GM13977 (cell line): ENCODE measurements at regions not wholly inside any gene's neighbourhood (a gene's known extent, or its start where the extent isn't known, plus 50 kb on each side); places are given as distances from the start of the nearest gene placed in this dataset.
"Not testable (repeated sequence)": the region's sequence is repeated elsewhere in the genome, so short reads cannot be mapped to it uniquely, and the experiment has no call there.

Source experiments
- DNase-seq: peaks from one replicate; pipeline ENCODE4 v3.0.0; 2012; ENCODE audit warnings: low spot score
- in situ Hi-C: fragments of 300-500 bp; cut with MboI; formaldehyde crosslinking; loops from one replicate; pipeline ENCODE4 v1.12.0; 2022; ENCODE audit warnings: low sequenced_read_pairs, low pct_unique_long_range_greater_than_20kb, mixed read lengths, inconsistent platforms; ENCODE audit not compliant: unreplicated experiment
- TF ChIP-seq, protein P1 (sequence below): IDR thresholded peaks from 2 replicates; pipeline ENCODE4 v1.5.1; 2012; ENCODE audit warnings: mild to moderate bottlenecking, control low read depth; ENCODE audit not compliant: insufficient read depth; ENCODE audit errors: extremely low read depth, missing control alignments

DNA sequence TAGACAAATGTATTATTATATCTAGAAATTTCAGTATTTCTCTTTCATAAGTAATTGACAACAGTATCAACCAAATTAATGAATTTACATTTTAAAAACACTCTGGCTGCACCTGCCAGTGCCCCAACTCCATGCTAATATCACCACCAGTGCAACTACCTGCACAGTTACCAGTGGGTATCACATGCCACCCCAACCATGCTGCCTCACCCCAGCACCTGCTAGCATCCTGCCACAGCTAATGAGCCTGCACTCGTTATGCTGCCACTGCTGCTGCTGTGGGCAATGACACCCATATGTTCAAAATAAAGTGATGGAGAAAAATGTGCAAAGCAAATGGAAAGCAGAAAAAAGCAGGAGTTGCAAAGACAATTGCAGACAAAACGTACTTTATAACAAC is 855.9 kb upstream of the MANEA start:
- TF ChIP-seq, protein P1, sequence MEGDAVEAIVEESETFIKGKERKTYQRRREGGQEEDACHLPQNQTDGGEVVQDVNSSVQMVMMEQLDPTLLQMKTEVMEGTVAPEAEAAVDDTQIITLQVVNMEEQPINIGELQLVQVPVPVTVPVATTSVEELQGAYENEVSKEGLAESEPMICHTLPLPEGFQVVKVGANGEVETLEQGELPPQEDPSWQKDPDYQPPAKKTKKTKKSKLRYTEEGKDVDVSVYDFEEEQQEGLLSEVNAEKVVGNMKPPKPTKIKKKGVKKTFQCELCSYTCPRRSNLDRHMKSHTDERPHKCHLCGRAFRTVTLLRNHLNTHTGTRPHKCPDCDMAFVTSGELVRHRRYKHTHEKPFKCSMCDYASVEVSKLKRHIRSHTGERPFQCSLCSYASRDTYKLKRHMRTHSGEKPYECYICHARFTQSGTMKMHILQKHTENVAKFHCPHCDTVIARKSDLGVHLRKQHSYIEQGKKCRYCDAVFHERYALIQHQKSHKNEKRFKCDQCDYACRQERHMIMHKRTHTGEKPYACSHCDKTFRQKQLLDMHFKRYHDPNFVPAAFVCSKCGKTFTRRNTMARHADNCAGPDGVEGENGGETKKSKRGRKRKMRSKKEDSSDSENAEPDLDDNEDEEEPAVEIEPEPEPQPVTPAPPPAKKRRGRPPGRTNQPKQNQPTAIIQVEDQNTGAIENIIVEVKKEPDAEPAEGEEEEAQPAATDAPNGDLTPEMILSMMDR: no peak
- in situ Hi-C loops: no loop called here
- DNase-seq: no peak

DNA sequence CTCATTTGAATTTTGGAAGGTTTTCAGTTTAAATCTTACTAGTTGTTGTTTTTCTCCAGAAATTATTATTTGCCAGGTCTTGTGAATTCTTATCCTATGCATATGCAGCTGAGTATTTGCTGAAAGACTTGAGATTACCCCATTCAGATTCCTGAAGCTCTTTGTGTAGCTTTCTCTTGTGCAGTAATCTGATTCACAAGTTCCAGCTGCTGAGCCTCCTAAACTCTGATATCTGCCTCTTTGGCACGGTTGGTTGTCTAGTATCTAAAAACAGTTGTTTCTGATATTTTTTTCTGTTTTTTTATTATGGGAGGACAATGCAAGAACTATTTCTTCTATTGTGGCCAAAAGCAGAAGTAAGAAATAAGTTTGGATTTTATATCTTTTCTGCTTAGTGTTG is 863.9 kb upstream of the MANEA start:
- DNase-seq: no peak
- in situ Hi-C loops: no loop called here
- TF ChIP-seq, protein P1: no peak

DNA sequence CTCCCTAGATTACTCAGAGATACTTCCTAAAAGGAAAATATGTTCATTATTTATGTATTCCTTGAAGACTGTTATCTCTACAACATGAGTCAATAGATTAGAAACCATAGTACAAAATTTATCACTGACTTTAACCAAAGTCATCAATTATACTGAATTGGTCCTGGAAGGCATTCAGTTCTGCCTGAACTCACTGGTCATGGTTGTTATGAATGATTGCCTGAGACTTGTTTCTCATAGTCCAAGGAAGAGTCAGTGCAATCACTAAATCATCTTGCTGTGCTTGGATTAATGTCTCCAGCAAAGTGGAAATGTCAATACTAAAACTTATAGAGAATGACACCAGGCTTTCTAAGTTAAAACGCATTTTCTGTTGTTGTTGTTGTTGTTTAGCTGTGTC is 878.6 kb upstream of the MANEA start:
- no peak for DNase-seq
- in situ Hi-C loops: no loop called here
- TF ChIP-seq, protein P1: no peak

DNA sequence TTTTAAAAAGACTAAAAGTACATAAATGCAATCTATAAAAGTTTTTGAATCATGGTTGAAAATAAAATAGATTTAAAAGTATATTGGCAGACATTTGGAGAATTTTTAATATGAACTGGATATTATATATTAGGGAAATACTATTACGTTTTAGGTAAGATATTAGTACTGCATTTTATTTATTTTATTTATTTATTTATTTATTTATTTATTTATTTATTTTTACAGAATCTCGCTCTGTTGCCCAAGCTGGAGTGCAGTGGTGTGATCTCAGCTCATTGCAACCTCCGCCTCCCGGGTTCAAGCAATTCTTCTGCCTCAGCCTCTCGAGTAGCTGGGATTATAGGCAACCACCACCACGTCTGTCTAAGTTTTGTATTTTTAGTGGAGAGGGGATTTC is 890.1 kb upstream of the MANEA start:
- DNase-seq, in situ Hi-C loops: not testable (repeated sequence)

DNA sequence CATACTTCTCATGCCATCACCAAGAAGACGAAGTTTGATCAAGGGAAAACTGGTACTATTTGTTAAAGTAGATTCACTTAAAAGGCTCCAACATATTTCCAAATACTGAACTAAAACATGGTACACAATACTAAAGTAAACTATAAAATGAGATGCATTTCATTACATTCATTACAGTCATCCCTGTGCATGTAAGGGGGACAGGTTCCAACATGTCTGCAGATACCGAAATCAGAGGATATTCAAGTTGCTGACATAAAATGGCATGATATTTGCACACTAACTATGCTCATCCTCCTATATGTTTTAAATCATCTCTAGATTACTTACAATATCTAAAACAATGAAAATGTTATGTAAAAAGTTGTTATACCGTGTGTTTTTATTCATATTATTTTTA is 893.9 kb upstream of the MANEA start:
- TF ChIP-seq, protein P1: no peak
- in situ Hi-C loops: no loop called here
- no peak for DNase-seq

DNA sequence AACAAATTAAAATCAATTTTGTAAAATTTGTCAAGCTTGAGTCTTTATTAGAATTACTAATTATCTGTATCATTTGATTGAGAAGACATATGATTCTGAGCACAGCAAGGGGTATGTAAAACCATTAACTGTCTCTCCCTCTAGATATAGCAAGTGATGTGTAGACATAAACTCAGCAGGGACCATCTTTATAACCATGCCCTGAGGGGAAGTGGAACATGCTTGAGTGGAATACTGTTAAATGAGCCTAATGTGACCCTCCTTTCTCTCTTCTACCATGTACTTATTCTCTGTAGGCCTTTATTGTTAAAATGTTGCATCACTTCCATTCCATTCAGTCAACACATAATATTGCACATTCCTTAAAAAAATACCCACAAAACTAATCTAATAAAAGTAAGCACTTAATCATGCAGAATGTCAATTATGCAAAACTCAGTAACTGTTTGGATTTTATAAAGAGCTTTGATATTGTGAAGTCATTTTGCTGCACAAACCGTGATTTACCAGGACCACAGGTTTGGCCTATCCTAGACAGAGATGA is 896.6 kb upstream of the MANEA start:
- DNase-seq: no peak
- TF ChIP-seq, protein P1: no peak
- in situ Hi-C loops: no loop called here

DNA sequence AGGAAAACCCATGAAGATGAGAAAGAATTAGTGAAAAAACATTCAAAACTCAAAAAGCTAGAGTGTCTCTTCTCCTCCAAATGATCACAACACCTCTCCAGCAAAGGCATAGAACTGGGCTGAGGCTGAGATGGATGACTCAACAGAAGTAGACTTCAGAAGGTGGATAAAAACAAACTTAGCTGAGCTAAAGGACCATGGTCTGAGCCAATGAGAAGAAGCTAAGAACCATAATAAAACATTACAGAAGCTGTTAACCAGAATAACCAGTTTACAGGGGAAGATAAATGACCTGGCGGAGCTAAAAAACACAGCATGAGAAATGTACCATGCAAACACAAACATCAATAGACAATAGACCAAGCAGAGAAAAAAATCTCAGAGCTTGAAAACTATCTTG is 904.1 kb upstream of the MANEA start:
- in situ Hi-C loops: no loop called here
- DNase-seq: no peak
- TF ChIP-seq, protein P1: no peak
